ENCODE measurements at regions not wholly inside any gene's neighbourhood (a gene's known extent, or its start where the extent isn't known, plus 50 kb on each side); places are given as distances from the start of the nearest gene placed in this dataset.

- DNase-seq = no peak
Measured at GRCh38 chr6:147046141-147046877, 157.9 kb upstream of the STXBP5 start.

DNA sequence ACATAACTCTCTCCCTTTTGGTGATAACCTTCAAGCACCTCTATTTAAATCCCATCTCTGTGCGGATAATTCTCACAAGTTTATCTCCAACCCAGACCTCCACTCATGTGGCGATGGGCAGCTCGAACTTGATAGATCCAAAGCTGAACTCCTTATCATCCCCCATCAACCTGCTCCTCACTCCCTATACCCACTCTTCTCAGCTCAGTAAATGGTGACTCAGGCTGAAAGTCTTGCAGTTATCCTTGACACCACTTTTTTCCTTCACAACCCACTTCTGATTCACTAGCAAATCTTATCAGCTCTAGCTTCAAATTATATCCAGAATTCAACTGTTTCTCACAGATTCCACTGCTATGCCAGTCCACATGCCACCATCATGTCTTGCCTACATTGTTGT is 155.3 kb upstream of the STXBP5 start:
- DNase-seq = no peak

DNA sequence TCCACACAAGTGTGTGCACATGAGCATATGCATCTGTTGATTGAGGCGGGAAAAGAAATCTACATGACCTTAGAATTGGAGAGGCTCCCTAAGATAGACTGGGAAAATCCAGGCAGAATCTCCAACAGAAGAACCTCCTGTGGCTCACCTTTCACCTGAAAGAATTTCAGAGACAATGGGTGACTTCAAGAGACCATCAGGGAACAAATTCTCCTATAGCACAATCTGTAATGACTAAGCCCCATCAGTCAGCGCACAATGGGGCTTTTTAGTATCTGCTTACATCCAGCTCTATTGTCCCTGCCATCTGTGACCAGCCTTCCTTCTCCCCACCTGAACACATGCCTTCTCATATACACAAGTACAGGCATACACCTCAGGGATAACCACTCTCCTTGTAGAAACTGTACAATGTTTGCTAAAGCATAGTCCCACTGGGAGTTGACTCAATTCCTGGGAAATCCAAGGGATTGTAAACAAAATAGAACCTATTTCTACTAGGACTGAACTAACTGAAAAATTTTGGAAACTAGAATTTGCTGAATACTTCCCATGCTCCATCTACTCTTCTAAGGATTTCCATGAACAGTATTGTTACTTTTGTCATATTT is 150.8 kb upstream of the STXBP5 start:
- DNase-seq = no peak

- DNase-seq = no peak
Measured at GRCh38 chr6:147054158-147054557, 150.1 kb upstream of the STXBP5 start.

DNA sequence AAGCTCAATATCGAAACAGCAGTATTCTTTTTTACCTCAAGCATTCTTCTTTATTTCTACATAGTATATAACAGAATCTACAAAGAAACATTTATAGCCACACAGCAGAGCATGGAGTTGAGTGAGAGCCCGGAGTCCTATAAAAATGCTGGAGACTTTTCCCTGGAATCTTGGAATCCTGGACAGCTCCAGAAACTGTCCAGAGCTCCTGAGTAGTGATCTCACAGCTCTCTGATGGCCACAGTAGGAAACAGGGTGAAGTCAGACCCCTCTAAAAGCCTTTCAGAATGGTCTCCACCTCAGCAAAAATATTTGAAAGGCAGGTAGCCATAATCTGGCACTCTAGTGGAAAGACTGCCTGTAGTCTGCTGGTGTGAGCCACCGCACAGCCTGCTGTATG is 149.3 kb upstream of the STXBP5 start:
- DNase-seq = no peak

- DNase-seq = no peak
Measured at GRCh38 chr6:147055821-147056392, 148.3 kb upstream of the STXBP5 start.

DNA sequence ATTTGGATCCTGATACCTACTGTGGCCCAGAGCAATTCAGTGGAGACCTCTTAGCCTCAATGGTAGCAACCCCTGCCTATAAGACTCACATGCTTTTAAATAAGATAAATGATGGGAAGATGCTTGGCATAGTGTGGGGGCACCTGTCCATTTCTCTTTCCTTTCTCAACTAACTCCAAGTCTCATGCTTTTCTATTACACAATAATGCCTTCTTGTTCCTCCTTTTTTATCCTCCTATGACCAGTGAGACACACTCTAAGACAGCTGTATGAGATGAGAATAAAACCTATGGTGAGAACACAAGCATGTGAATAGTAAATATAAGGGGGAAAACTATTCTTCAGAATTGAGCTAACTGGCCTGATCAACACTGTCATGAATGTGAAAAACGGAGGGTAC is 147.0 kb upstream of the STXBP5 start:
- no peak for DNase-seq

- no peak for DNase-seq
Measured at GRCh38 chr6:147057705-147058342, 146.4 kb upstream of the STXBP5 start.

DNA sequence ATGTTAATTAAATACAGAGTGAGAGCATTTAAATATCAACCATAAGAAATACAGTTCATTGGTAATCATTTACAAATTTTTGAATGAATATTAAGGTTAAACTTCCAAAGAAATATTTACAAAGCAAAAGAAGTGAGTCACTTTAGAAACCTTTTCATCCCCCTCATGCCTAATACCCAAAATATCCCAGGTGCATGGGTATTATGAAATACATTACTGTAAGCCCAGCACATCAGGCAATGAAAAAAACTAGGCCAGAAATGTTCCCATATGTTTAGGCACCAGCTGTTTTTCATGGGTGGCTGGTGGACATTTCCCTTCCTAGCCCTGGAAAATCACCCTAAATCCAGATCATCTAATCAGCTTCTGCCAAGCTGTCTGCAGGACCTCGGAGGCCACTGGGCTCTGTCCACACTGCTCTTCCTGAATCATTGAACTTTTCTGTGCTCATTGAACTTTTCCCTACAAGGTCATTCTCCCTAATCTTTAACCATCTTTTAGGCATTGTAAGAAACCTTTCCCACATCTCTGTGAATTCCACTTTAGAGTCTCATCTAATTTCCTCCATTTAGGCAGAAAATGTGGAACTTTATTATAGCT is 145.3 kb upstream of the STXBP5 start:
- no peak for DNase-seq

DNA sequence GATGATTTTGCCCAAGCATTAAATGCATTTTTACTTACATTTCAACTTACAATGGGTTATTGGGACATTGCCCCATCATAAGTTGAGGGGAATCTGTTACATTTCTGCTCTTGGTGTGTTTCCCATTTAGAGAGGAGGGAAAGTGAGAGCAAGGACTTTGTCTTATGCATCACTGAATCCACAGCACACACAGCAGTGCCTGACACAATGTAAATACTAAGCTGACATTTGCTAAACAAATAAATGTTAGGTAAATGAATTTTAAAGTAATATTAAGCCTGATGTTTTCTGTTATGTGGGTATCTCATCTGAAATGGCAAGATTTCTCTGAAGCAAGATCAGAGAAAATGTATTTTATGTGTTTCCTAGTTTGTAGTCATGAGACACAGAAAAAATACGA is 143.6 kb upstream of the STXBP5 start:
- no peak for DNase-seq

DNA sequence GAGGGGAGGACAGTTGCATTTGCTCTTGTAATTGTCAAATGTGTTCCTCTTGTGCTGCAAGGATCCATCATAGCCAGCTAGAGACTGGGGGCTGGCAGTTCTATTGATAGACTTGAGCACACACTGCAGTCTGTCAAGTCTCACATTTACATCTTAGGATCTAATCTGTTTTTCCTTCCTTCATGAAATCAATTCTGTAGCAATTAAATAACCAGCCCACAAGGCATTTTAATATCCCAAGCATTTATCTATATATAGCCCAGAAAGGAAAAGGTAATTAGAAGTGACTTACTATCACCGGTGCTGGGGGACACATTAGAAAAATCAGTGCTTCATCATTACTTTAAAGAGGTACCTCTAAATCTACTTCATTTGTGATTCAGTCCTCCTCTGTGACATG is 143.0 kb upstream of the STXBP5 start:
- no peak for DNase-seq

DNA sequence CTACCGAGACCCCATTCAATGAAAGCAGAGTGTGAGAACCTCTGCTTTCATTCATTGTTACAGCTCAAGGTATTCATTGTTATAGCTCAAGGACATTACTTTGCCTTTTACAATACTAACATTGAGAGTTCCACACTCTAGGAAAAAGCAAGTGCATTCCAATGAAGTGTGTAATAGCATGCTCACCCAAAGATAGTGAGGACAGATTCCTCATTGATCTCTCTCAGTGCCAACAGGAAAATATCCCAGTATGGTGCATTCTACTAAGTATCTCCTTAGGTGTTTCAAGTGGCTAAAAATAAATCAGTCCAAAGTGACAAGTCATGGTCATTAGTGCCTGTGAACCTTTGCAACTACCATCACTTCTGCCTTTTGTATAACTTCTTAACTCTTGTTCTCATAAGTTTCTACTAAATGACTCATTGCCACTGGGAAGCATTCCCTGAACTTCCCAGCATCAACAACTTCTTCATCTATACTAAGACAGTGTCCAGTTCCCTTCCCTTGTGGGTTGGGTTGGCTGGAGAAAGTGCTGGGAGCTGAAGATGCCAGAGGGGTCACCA is 140.7 kb upstream of the STXBP5 start:
- DNase-seq = no peak

GRCh38 chr6:147065786-147066185 is 138.4 kb upstream of the STXBP5 start:
- DNase-seq = peak; percentile 85

DNA sequence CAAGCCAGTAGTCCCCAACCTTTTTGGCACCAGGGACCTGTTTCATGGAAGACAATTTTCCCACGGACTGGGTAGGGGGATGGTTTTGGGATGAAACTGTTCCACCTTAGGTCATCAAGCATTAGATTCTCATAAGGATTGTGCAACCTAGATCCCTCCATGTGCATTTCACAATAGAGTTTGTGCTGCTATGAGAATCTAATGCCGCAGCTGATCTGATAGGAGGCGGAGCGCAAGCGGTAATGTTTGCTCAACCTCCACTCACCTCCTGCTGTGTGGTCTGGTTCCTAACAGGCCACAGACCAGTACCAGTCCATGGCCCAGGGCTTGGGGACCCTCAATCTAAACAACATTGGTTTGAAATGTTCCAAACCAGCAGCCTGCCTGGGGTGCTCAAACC is 137.0 kb upstream of the STXBP5 start:
- DNase-seq = no peak

DNA sequence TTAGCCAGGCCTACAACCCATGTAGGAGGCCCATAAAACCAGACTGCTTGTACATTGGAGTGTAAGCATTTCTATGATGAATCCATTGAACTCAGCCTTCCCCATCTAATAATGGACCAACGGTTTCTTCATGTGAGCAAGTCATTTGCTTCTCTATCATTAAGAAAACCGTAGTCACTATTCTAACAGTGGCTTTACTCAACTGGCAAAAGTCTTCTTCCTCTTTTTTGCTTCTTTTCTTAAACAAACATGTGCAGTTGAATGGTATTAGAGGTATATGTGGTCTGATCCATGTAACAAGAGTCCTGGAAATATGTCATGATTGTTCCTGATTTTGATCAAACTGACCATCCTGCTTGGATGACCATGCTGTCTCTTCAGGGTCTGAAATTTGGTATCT is 132.4 kb upstream of the STXBP5 start:
- DNase-seq = no peak

GRCh38 chr6:147075381-147075780 is 128.8 kb upstream of the STXBP5 start:
- DNase-seq = no peak

GRCh38 chr6:147077251-147077650 is 127.0 kb upstream of the STXBP5 start:
- DNase-seq = no peak

DNA sequence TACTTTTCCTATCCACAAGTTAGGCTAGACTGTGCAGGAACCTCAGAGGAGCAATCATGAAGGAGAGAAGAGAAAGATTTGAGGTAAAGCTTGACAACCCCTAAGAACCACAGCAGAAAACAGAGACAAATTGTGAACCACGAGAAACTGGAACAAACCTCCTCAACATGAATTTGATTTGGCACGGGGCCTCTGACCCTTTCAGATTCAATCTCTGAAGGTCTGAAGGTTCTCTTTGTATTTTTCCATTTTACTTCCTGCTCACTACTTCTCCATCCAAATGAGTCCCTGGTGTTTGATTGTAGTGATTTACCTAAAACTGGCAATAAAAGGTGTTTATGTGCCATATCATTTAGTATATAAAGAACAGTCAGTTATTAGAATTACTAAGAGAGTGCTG is 126.1 kb upstream of the STXBP5 start:
- no peak for DNase-seq

- DNase-seq = no peak
Measured at GRCh38 chr6:147078602-147079001, 125.6 kb upstream of the STXBP5 start.

- no peak for DNase-seq
Measured at GRCh38 chr6:147080225-147080624, 124.0 kb upstream of the STXBP5 start.

GRCh38 chr6:147081076-147081609 is 123.1 kb upstream of the STXBP5 start:
- no peak for DNase-seq

GRCh38 chr6:147087641-147088040 is 116.6 kb upstream of the STXBP5 start:
- no peak for DNase-seq

GRCh38 chr6:147088861-147089260 is 115.4 kb upstream of the STXBP5 start:
- no peak for DNase-seq

All from NCI-H1417 treated with DMSO at 0.1 percent for 48 hours (cell line).